ENCODE measurements at regions not wholly inside any gene's neighbourhood (a gene's known extent, or its start where the extent isn't known, plus 50 kb on each side); places are given as distances from the start of the nearest gene placed in this dataset.

GRCh38 chr7:110043519-110043918 lies 1047.4 kb upstream of the LRRN3 start:
- TF ChIP-seq CTCF (conservative IDR thresholded peaks at IDR 0.05; ENCODE audit: low read depth, low read length) (no peak), POLR2A (IDR thresholded peaks at IDR 0.05; ENCODE audit: low read depth, low read length) (no peak), SMC3 (IDR thresholded peaks at IDR 0.05; ENCODE audit: low read depth, low read length) (no peak), MAFK (IDR thresholded peaks at IDR 0.05; ENCODE audit: low read depth, low read length) (no peak), MAZ (IDR thresholded peaks at IDR 0.05; ENCODE audit: borderline replicate concordance, low read depth, low read length) (no peak), MXI1 (IDR thresholded peaks at IDR 0.05; ENCODE audit: borderline replicate concordance, low read depth, low read length) (no peak), RFX5 (IDR thresholded peaks at IDR 0.05; ENCODE audit: low read depth, low read length) (no peak)
